HG03064 (cell line): ENCODE measurements at regions not wholly inside any gene's neighbourhood (a gene's known extent, or its start where the extent isn't known, plus 50 kb on each side); places are given as distances from the start of the nearest gene placed in this dataset.
"Not testable (repeated sequence)": the region's sequence is repeated elsewhere in the genome, so short reads cannot be mapped to it uniquely, and the experiment has no call there.

Experiments used
- ATAC-seq: cut with Tn5 transposase; IDR thresholded peaks from one replicate; pipeline ENCODE4 v1.9.1; 2021; ENCODE audit warnings: low read depth; ENCODE audit not compliant: unreplicated experiment

GRCh38 chr4:78660559-78660958, 109.0 kb downstream of the ANXA3 start:
- ATAC-seq, result no peak

- ATAC-seq, result no peak
Measured at GRCh38 chr4:78661086-78661690, 109.6 kb downstream of the ANXA3 start.

- ATAC-seq, result peak; percentile 81
Measured at GRCh38 chr4:78661921-78662521, 110.5 kb downstream of the ANXA3 start.

GRCh38 chr4:78662658-78663057, 111.1 kb downstream of the ANXA3 start:
- no peak for ATAC-seq

- not testable (repeated sequence) for ATAC-seq
Measured at GRCh38 chr4:78664296-78664695, 111.9 kb upstream of the BMP2K start.

- ATAC-seq, result no peak
Measured at GRCh38 chr4:78665216-78665770, 110.9 kb upstream of the BMP2K start.

- ATAC-seq, result no peak
Measured at GRCh38 chr4:78666830-78667258, 109.3 kb upstream of the BMP2K start.

GRCh38 chr4:78667325-78667724, 108.8 kb upstream of the BMP2K start:
- ATAC-seq, result no peak

- ATAC-seq, result peak; percentile 87
Measured at GRCh38 chr4:78667764-78668163, 108.4 kb upstream of the BMP2K start.

GRCh38 chr4:78669453-78669852, 106.7 kb upstream of the BMP2K start:
- ATAC-seq, result no peak

- no peak for ATAC-seq
Measured at GRCh38 chr4:78671903-78672815, 104.0 kb upstream of the BMP2K start.

- no peak for ATAC-seq
Measured at GRCh38 chr4:78673337-78673736, 102.8 kb upstream of the BMP2K start.

- no peak for ATAC-seq
Measured at GRCh38 chr4:78675325-78675724, 100.8 kb upstream of the BMP2K start.

- no peak for ATAC-seq
Measured at GRCh38 chr4:78682070-78682469, 94.1 kb upstream of the BMP2K start.

GRCh38 chr4:78683352-78683751, 92.8 kb upstream of the BMP2K start:
- ATAC-seq, result no peak

- no peak for ATAC-seq
Measured at GRCh38 chr4:78684325-78685079, 91.6 kb upstream of the BMP2K start.

GRCh38 chr4:78687818-78688217, 88.3 kb upstream of the BMP2K start:
- ATAC-seq, result no peak

- ATAC-seq, result no peak
Measured at GRCh38 chr4:78688366-78688765, 87.8 kb upstream of the BMP2K start.

GRCh38 chr4:78689261-78689660, 86.9 kb upstream of the BMP2K start:
- ATAC-seq, result no peak

- no peak for ATAC-seq
Measured at GRCh38 chr4:78689700-78690323, 86.3 kb upstream of the BMP2K start.
